ENCODE measurements at regions not wholly inside any gene's neighbourhood (a gene's known extent, or its start where the extent isn't known, plus 50 kb on each side); places are given as distances from the start of the nearest gene placed in this dataset.

GRCh38 chr22:22756109-22756508 is 111.7 kb downstream of the GGTLC2 start:
- TF ChIP-seq CTCF (conservative IDR thresholded peaks at IDR 0.05; ENCODE audit: low read depth, low read length) (no peak), EZH2 (IDR thresholded peaks at IDR 0.05; ENCODE audit: borderline replicate concordance, low read depth, low read length, poor library complexity, severe bottlenecking) (no peak)

All from A673 (cell line).